ENCODE measurements at regions not wholly inside any gene's neighbourhood (a gene's known extent, or its start where the extent isn't known, plus 50 kb on each side); places are given as distances from the start of the nearest gene placed in this dataset.

DNA sequence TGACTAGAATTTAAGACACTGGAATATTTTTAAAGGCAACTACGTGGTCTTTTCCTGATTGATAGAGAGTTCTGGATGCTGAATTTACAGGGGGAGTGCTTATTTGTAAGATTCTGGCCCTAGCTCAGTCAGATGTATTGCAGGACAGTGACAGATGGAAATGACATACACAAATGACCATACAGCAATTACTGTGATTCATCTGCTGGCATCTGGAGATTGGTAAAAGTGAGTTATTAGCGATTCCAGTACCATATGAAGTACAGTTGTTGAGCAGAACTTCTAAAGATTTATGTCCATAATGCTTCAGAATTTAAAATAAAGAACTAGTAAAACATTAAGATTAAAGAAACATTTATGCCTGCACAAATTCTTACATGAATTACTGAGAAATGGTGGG, 243.2 kb downstream of the CRPPA start:
- TF ChIP-seq, protein P1, sequence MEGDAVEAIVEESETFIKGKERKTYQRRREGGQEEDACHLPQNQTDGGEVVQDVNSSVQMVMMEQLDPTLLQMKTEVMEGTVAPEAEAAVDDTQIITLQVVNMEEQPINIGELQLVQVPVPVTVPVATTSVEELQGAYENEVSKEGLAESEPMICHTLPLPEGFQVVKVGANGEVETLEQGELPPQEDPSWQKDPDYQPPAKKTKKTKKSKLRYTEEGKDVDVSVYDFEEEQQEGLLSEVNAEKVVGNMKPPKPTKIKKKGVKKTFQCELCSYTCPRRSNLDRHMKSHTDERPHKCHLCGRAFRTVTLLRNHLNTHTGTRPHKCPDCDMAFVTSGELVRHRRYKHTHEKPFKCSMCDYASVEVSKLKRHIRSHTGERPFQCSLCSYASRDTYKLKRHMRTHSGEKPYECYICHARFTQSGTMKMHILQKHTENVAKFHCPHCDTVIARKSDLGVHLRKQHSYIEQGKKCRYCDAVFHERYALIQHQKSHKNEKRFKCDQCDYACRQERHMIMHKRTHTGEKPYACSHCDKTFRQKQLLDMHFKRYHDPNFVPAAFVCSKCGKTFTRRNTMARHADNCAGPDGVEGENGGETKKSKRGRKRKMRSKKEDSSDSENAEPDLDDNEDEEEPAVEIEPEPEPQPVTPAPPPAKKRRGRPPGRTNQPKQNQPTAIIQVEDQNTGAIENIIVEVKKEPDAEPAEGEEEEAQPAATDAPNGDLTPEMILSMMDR (IDR thresholded peaks at IDR 0.05), result no peak
- no peak for TF ChIP-seq POLR2A (IDR thresholded peaks at IDR 0.05)
